H1 (cell line): ENCODE measurements at regions not wholly inside any gene's neighbourhood (a gene's known extent, or its start where the extent isn't known, plus 50 kb on each side); places are given as distances from the start of the nearest gene placed in this dataset.

Source experiments
- CEBPB ChIP-seq: IDR thresholded peaks from 2 replicates; pipeline ENCODE4 v1.6.1; 2012; ENCODE audit warnings: low read depth, low read length
- CHD2 ChIP-seq: IDR thresholded peaks from 2 replicates; pipeline ENCODE4 v1.6.1; 2012; ENCODE audit warnings: low read length, improper control_type of control experiment
- FOSL1 ChIP-seq: IDR thresholded peaks from 2 replicates; pipeline ENCODE4 v1.6.1; 2011; ENCODE audit warnings: mild to moderate bottlenecking, low read depth, low read length, moderate library complexity; ENCODE audit not compliant: insufficient read depth
- JUND ChIP-seq: IDR thresholded peaks from 2 replicates; pipeline ENCODE4 v1.6.1; 2011; ENCODE audit warnings: mild to moderate bottlenecking, improper control_type of control experiment, low read length
- MAX ChIP-seq: IDR thresholded peaks from 2 replicates; pipeline ENCODE4 v1.6.1; 2012; ENCODE audit warnings: inconsistent platforms
- POLR2A ChIP-seq, 2 experiments: IDR thresholded peaks; 1 replicate in 1 of 2; 2 replicates in 1 of 2; pipeline ENCODE4 v1.6.1; 2011; ENCODE audit warnings: low read depth in 2 of 2, low read length in 2 of 2, mild to moderate bottlenecking in 2 of 2; ENCODE audit errors: control extremely low read depth in 1 of 2
- RNF2 ChIP-seq: fragments of 200-900, 300-1000 bp; sonication (generic); IDR thresholded peaks from 2 replicates; pipeline ENCODE4 v1.7.1; 2016; ENCODE audit warnings: borderline replicate concordance, low read depth, mild to moderate bottlenecking, antibody characterized with exemption, low read length; ENCODE audit not compliant: poor library complexity, severe bottlenecking; ENCODE audit errors: missing control alignments
- SIN3A ChIP-seq, 2 experiments: IDR thresholded peaks in 1 of 2; conservative IDR thresholded peaks in 1 of 2; 2 replicates each; pipeline ENCODE4 v1.6.1; 2011 to 2012; ENCODE audit warnings: low read length in 2 of 2, improper control_type of control experiment in 1 of 2, low read depth in 1 of 2, mild to moderate bottlenecking in 1 of 2
- TAF1 ChIP-seq: IDR thresholded peaks from 2 replicates; pipeline ENCODE4 v1.6.1; 2011; ENCODE audit warnings: mild to moderate bottlenecking, low read depth, low read length
- TF ChIP-seq, protein P1 (sequence below): IDR thresholded peaks from 2 replicates; pipeline ENCODE4 v1.6.1; 2012; ENCODE audit warnings: low read length, inconsistent platforms
- TF ChIP-seq, protein P2 (sequence below), 3 experiments: IDR thresholded peaks; 1 replicate in 2 of 3; 2 replicates in 1 of 3; pipeline versions ENCODE4 v1.5.1 to v1.6.1; 2011; ENCODE audit warnings: low read length in 3 of 3, mild to moderate bottlenecking in 3 of 3, inconsistent platforms in 2 of 3, low read depth in 1 of 3, moderate library complexity in 1 of 3; ENCODE audit not compliant: insufficient read depth in 1 of 3; ENCODE audit errors: control extremely low read depth in 1 of 3
- TF ChIP-seq, protein P3 (sequence below): IDR thresholded peaks from 2 replicates; pipeline ENCODE4 v1.6.1; 2011; ENCODE audit warnings: low read length, improper control_type of control experiment

DNA sequence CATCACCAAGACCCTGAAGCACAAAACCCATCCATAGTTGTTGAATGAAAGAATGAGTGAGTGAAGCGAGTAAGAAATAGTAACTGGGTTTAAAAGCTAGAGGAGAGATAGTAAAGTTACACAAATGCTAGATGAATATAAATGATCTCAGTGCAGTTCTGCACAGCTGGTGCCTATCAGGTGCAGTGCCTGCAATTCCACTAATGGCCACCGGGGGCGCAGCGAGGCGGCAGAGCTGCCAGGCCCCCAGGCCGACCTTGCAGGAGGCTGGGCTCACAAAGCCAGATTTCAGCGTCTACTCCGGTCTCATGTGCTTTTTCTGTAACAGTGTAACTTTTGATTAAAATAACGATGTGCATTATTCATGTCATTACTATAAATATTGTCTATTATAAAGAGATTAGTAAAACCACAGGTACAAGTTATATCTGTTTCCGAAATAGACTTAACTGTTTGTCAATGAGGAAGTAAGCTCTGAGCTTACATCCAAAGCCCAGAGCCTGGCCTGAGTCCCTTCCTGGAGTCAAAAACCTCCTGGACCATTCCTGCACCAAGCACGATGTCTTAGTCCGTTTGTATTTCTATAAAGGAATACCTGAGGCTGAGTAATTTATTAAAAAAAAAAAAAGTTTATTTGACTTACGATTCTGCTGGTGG lies 477.6 kb downstream of the NPHP4 start:
- TF ChIP-seq POLR2A (IDR thresholded peaks at IDR 0.05; ENCODE audit: control extremely low read depth in 1 of 2, low read depth in 2 of 2, low read length in 2 of 2) (no peak), TAF1 (no peak), CEBPB (no peak), SIN3A (conservative IDR thresholded peaks at IDR 0.05 in 1 of 2, IDR thresholded peaks at IDR 0.05 in 1 of 2; ENCODE audit: low read depth in 1 of 2, low read length in 2 of 2) (no peak), RNF2 (no peak), FOSL1 (no peak), CHD2 (no peak), MAX (no peak), JUND (no peak)
- TF ChIP-seq, protein P1, sequence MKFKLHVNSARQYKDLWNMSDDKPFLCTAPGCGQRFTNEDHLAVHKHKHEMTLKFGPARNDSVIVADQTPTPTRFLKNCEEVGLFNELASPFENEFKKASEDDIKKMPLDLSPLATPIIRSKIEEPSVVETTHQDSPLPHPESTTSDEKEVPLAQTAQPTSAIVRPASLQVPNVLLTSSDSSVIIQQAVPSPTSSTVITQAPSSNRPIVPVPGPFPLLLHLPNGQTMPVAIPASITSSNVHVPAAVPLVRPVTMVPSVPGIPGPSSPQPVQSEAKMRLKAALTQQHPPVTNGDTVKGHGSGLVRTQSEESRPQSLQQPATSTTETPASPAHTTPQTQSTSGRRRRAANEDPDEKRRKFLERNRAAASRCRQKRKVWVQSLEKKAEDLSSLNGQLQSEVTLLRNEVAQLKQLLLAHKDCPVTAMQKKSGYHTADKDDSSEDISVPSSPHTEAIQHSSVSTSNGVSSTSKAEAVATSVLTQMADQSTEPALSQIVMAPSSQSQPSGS = no peak
- TF ChIP-seq, protein P2, sequence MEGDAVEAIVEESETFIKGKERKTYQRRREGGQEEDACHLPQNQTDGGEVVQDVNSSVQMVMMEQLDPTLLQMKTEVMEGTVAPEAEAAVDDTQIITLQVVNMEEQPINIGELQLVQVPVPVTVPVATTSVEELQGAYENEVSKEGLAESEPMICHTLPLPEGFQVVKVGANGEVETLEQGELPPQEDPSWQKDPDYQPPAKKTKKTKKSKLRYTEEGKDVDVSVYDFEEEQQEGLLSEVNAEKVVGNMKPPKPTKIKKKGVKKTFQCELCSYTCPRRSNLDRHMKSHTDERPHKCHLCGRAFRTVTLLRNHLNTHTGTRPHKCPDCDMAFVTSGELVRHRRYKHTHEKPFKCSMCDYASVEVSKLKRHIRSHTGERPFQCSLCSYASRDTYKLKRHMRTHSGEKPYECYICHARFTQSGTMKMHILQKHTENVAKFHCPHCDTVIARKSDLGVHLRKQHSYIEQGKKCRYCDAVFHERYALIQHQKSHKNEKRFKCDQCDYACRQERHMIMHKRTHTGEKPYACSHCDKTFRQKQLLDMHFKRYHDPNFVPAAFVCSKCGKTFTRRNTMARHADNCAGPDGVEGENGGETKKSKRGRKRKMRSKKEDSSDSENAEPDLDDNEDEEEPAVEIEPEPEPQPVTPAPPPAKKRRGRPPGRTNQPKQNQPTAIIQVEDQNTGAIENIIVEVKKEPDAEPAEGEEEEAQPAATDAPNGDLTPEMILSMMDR (IDR thresholded peaks at IDR 0.05; ENCODE audit: control extremely low read depth in 1 of 3, insufficient read depth in 1 of 3, low read depth in 1 of 3, low read length in 3 of 3) = peak; percentile 86 to 99 (median 97)
- TF ChIP-seq, protein P3, sequence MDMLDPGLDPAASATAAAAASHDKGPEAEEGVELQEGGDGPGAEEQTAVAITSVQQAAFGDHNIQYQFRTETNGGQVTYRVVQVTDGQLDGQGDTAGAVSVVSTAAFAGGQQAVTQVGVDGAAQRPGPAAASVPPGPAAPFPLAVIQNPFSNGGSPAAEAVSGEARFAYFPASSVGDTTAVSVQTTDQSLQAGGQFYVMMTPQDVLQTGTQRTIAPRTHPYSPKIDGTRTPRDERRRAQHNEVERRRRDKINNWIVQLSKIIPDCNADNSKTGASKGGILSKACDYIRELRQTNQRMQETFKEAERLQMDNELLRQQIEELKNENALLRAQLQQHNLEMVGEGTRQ = no peak
